IPS-15b (cell line): ENCODE measurements at regions not wholly inside any gene's neighbourhood (a gene's known extent, or its start where the extent isn't known, plus 50 kb on each side); places are given as distances from the start of the nearest gene placed in this dataset.
"Not testable (repeated sequence)": the region's sequence is repeated elsewhere in the genome, so short reads cannot be mapped to it uniquely, and the experiment has no call there.

ENCODE experiments used
- H3K27me3 ChIP-seq: one replicate; pipeline ENCODE4 v1.6.1; 2013; ENCODE audit warnings: low read length; ENCODE audit not compliant: control insufficient read depth, insufficient read depth
- H3K36me3 ChIP-seq: one replicate; pipeline ENCODE4 v1.6.1; 2013; ENCODE audit warnings: low read length; ENCODE audit not compliant: control insufficient read depth, insufficient read depth
- H3K4me1 ChIP-seq: one replicate; pipeline ENCODE4 v1.6.1; 2013; ENCODE audit warnings: mild to moderate bottlenecking, low read length; ENCODE audit not compliant: control insufficient read depth, insufficient read depth
- H3K4me3 ChIP-seq: one replicate; pipeline ENCODE4 v1.5.1; 2013; ENCODE audit warnings: low read depth, low read length
- H3K9ac ChIP-seq: one replicate; pipeline ENCODE4 v1.6.1; 2013; ENCODE audit warnings: low read depth, mild to moderate bottlenecking, low read length
- H3K9me3 ChIP-seq: one replicate; pipeline ENCODE4 v1.6.1; 2013; ENCODE audit warnings: mild to moderate bottlenecking, low read length; ENCODE audit not compliant: control insufficient read depth, insufficient read depth

DNA sequence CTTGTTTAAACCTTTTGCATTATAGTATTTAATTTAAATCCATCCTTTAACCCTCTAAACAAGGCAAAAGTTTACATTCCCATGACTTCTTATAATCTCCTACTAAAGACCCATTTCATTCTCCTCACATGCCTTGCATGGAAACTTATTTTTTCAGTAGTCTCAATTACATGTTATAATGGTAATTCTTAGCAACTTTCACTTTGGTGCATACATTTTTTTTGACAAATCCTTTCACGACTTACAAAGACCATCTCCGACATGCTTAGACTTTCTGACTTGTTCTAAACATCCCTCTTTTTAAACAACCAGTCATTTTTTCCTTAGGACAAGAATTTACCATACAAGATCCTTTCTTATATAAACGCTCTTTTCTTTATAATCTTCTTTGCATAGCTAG lies 615.4 kb upstream of the GBE1 start:
- H3K9ac ChIP-seq, result no peak overlapping the region
- no peaks in the 10 kb centered on the region for H3K27me3 ChIP-seq
- H3K9me3 ChIP-seq, result peaks cover 20% of the 10 kb centered on the region
- no peaks in the 10 kb centered on the region for H3K4me1 ChIP-seq
- H3K4me3 ChIP-seq, result no peak overlapping the region
- no peaks in the 10 kb centered on the region for H3K36me3 ChIP-seq

DNA sequence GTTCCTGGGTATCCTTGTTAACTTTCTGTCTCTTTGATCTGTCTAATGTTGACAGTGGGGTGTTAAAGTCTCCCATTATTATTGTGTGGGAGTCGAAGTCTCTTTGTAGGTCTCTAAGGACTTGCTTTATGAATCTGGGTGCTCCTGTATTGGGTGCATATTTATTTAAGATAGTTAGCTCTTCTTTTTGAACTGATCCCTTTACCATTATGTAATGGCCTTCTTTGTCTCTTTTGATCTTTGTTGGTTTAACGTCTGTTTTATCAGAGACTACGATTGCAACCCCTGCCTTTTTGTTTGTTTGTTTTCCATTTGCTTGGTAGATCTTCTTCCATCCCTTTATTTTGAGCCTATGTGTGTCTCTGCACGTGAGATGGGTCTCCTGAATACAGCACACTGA lies 612.4 kb upstream of the GBE1 start:
- not testable (repeated sequence) for H3K4me1 ChIP-seq, H3K27me3 ChIP-seq, H3K36me3 ChIP-seq, H3K9ac ChIP-seq, H3K4me3 ChIP-seq
- H3K9me3 ChIP-seq, result peaks cover 16% of the 10 kb centered on the region

- no peaks in the 10 kb centered on the region for H3K27me3 ChIP-seq
- H3K36me3 ChIP-seq, result no peaks in the 10 kb centered on the region
- no peaks in the 10 kb centered on the region for H3K9me3 ChIP-seq
- peaks cover 7% of the 10 kb centered on the region for H3K4me1 ChIP-seq
- no peak overlapping the region for H3K4me3 ChIP-seq
- H3K9ac ChIP-seq, result no peak overlapping the region
Observed at GRCh38 chr3:82364827-82365226, 603.4 kb upstream of the GBE1 start.

DNA sequence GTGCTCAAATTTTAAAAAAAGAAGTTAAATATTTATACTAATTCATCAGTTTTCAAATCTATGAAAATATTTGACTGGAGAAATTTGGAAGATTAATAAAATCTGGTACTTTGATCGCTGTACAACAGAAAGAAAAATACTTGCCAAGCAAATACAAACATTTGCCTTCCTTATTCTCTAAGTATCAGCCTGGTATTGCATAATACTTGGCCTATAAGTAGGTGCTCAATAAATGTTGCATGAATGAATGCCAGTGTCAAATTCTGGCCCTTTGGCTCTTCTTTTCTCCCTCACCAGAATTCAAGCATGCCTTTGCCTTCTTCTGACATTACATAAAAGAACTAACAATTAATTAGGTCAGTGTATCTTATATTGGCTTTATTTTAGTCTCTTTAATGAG lies 601.7 kb upstream of the GBE1 start:
- no peaks in the 10 kb centered on the region for H3K9me3 ChIP-seq
- H3K36me3 ChIP-seq, result no peaks in the 10 kb centered on the region
- H3K4me3 ChIP-seq, result no peak overlapping the region
- H3K4me1 ChIP-seq, result peaks cover 7% of the 10 kb centered on the region
- no peaks in the 10 kb centered on the region for H3K27me3 ChIP-seq
- no peak overlapping the region for H3K9ac ChIP-seq

GRCh38 chr3:82355228-82355627 lies 593.8 kb upstream of the GBE1 start:
- Histone ChIP-seq H3K27me3 (no peaks in the 10 kb centered on the region), H3K4me1 (no peaks in the 10 kb centered on the region), H3K4me3 (no peak overlapping the region), H3K9me3 (no peaks in the 10 kb centered on the region), H3K36me3 (no peaks in the 10 kb centered on the region), H3K9ac (no peak overlapping the region)

DNA sequence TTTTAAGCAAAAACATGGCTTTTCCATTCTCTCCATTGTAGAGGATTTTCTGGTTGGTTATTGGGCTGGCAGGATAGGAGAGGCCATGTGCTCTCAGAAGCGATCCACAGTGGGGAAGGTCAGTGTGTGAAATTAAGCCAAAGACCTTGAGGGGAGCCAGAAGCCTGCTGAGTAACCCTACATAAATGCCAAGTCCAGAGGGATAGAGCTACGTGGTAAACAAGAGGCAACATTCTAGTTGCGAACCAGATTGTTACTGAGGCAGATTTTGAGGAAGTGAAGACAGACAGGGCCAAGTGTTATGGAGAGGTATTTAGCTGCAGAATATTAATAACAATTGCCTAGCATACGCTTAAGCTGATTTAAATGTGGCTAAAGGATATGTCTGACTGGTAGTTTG lies 592.8 kb upstream of the GBE1 start:
- no peak overlapping the region for H3K9ac ChIP-seq
- H3K36me3 ChIP-seq, result no peaks in the 10 kb centered on the region
- H3K27me3 ChIP-seq, result no peaks in the 10 kb centered on the region
- no peak overlapping the region for H3K4me3 ChIP-seq
- H3K9me3 ChIP-seq, result no peaks in the 10 kb centered on the region
- no peaks in the 10 kb centered on the region for H3K4me1 ChIP-seq

- Histone ChIP-seq H3K9ac (no peak overlapping the region), H3K4me1 (no peaks in the 10 kb centered on the region), H3K36me3 (no peaks in the 10 kb centered on the region), H3K4me3 (no peak overlapping the region), H3K27me3 (no peaks in the 10 kb centered on the region), H3K9me3 (no peaks in the 10 kb centered on the region)
Observed at GRCh38 chr3:82353306-82354171, 592.1 kb upstream of the GBE1 start.

DNA sequence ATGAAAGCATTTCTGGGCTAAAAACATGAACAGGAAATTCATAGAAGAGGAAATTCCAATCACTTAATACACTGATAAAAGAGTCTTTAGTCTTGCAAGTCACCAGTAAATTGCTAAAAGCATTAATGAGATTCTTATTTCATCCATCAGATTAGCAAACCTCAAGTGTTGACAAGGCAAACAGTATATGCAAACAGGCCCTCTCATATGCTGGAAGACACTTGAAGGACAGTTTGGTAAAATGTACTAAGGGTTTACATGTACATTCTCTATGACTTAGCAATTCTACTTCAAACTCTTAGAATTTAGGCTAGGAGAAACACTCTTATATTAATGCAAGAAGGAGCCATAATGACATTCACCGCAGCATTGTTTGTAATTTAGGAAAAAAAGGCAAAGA lies 586.1 kb upstream of the GBE1 start:
- H3K9me3 ChIP-seq, result no peaks in the 10 kb centered on the region
- no peaks in the 10 kb centered on the region for H3K36me3 ChIP-seq
- H3K4me3 ChIP-seq, result no peak overlapping the region
- H3K27me3 ChIP-seq, result no peaks in the 10 kb centered on the region
- no peaks in the 10 kb centered on the region for H3K4me1 ChIP-seq
- H3K9ac ChIP-seq, result no peak overlapping the region

DNA sequence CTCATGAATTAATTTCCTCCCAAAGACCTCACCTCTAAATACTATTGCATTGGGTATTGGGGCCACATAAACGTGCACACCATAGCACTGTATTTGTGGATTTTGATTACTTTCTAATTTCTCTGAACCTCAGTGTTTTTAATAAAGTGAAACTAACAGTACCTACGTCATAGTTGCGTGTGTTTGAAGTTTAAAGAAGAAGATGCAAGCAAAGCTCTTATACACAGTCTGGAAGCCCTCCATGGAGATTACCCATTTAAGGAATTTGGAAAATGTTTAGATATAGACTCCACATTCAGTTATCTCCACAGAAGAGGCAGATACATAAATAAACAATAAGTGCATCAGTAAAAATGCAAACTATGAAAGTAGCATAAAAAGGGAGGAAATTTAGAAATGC lies 581.1 kb upstream of the GBE1 start:
- Histone ChIP-seq H3K9me3 (no peaks in the 10 kb centered on the region), H3K4me3 (no peak overlapping the region), H3K9ac (no peak overlapping the region), H3K36me3 (no peaks in the 10 kb centered on the region), H3K4me1 (no peaks in the 10 kb centered on the region), H3K27me3 (no peaks in the 10 kb centered on the region)

DNA sequence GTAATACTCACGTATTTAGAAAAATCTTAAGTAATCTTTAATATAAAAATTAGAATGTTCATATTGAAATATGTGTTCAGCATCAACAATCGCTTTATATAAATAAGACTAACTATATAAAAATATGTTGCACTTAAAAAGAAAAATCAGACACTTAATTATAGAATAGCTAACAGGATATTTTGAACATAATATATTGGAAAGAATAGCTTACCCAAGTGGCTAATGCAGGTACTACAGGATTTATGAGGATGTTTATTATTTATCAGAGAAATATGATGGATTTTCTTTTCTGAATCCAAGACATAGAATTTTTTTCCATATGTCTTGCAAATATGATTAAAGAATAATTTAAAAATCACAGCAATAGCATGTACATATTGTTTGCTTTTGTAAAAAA lies 567.9 kb upstream of the GBE1 start:
- no peak overlapping the region for H3K9ac ChIP-seq
- H3K4me1 ChIP-seq, result no peaks in the 10 kb centered on the region
- H3K27me3 ChIP-seq, result no peaks in the 10 kb centered on the region
- no peaks in the 10 kb centered on the region for H3K9me3 ChIP-seq
- no peak overlapping the region for H3K4me3 ChIP-seq
- H3K36me3 ChIP-seq, result no peaks in the 10 kb centered on the region

GRCh38 chr3:82311901-82312300 lies 550.5 kb upstream of the GBE1 start:
- no peaks in the 10 kb centered on the region for H3K36me3 ChIP-seq
- H3K4me1 ChIP-seq, result peaks cover 2% of the 10 kb centered on the region
- H3K9me3 ChIP-seq, result no peaks in the 10 kb centered on the region
- no peaks in the 10 kb centered on the region for H3K27me3 ChIP-seq
- H3K9ac ChIP-seq, result no peak overlapping the region
- H3K4me3 ChIP-seq, result no peak overlapping the region

DNA sequence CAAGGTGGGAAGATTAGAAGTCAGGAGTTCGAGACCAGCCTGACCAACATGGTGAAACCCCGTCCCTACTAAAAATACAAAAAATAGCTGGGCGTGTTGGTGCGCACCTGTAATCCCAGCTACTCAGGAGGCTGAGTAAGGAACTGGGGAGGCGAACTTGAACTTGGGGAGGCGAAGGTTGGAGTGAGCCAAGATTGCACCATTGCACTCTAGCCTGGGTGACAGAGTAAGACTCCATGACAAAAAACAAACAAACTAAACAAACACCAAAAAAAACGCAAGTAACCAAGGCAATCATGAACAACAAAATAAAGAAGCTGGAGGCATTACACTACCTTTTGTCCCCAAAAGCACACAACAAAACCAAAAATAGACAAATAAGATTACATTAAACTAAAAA lies 547.3 kb upstream of the GBE1 start:
- H3K36me3 ChIP-seq, result no peaks in the 10 kb centered on the region
- H3K9ac ChIP-seq, result no peak overlapping the region
- no peaks in the 10 kb centered on the region for H3K9me3 ChIP-seq

More for the DNA sequence above, 547.3 kb upstream of the GBE1 start:
- Histone ChIP-seq H3K4me1 (no peaks in the 10 kb centered on the region), H3K4me3 (no peak overlapping the region), H3K27me3 (no peaks in the 10 kb centered on the region)
